GM06990 (cell line): ENCODE measurements at regions not wholly inside any gene's neighbourhood (a gene's known extent, or its start where the extent isn't known, plus 50 kb on each side); places are given as distances from the start of the nearest gene placed in this dataset.
"Not testable (repeated sequence)": the region's sequence is repeated elsewhere in the genome, so short reads cannot be mapped to it uniquely, and the experiment has no call there.

ENCODE experiments used
- DNase-seq: peaks from one replicate; pipeline ENCODE4 v3.0.0-alpha.2; 2011; ENCODE audit not compliant: insufficient read length; ENCODE audit errors: extremely low read depth
- H3K27me3 ChIP-seq: replicated peaks from 2 replicates; pipeline ENCODE4 v1.6.0; 2011; ENCODE audit warnings: low read length; ENCODE audit not compliant: control insufficient read depth, insufficient read depth
- H3K36me3 ChIP-seq: 2 replicates; pipeline ENCODE4 v1.5.1; 2011; ENCODE audit warnings: low read length; ENCODE audit not compliant: control insufficient read depth, insufficient read depth
- H3K4me3 ChIP-seq: replicated peaks from 2 replicates; pipeline ENCODE4 v1.5.1; 2011; ENCODE audit warnings: low read depth, mild to moderate bottlenecking, control low read depth, low read length
- TF ChIP-seq, protein P1 (sequence below): IDR thresholded peaks from 2 replicates; pipeline ENCODE4 v1.5.1; 2011; ENCODE audit warnings: low read length, control low read depth, mild to moderate bottlenecking, inconsistent platforms; ENCODE audit not compliant: insufficient read depth, poor library complexity, severe bottlenecking

DNA sequence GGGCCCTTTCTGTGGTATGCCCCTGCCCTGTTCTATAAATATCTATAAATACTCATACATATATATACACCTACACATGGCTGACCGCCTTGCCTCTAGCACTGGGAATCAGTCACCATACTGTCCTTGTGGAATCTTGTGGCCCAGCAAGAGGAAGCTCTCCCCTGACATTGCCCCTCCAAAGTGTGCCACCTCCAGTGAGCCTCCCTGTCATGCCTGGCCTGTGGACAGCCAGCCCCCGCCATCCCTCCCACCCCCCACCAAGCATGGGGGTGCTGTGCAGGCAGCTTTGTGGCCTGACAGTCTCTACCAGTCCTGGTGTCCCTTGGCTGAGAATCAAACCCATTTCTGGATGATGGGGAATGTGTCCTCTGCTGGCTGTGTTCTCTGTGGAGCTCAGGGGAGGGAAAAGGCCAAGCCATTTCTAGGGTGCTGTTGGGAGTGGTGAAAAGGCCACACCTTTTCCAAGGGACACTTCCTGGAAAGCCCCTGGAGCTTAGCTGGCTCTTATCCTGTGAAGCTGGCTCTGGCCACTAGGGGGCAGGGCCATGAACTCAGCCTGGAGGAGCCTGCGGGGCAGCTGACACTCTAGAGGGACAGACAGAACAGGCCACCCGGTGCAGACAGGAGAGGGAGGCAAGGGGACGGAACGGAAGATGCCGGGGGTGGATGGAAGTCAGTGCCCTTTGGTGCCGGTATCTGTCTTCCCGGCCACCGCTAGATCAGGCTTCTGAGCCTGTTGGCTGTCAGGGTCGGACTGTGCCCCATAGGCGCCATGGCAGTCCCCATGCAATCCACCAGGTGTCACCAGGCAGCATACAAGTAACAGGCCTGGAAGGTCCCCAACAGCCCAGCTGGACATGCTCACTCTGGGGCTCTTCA is 167.2 kb downstream of the TBC1D2B start:
- TF ChIP-seq, protein P1, sequence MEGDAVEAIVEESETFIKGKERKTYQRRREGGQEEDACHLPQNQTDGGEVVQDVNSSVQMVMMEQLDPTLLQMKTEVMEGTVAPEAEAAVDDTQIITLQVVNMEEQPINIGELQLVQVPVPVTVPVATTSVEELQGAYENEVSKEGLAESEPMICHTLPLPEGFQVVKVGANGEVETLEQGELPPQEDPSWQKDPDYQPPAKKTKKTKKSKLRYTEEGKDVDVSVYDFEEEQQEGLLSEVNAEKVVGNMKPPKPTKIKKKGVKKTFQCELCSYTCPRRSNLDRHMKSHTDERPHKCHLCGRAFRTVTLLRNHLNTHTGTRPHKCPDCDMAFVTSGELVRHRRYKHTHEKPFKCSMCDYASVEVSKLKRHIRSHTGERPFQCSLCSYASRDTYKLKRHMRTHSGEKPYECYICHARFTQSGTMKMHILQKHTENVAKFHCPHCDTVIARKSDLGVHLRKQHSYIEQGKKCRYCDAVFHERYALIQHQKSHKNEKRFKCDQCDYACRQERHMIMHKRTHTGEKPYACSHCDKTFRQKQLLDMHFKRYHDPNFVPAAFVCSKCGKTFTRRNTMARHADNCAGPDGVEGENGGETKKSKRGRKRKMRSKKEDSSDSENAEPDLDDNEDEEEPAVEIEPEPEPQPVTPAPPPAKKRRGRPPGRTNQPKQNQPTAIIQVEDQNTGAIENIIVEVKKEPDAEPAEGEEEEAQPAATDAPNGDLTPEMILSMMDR, result peak; percentile 83

GRCh38 chr15:77909182-77909940 is 168.2 kb downstream of the TBC1D2B start:
- Histone ChIP-seq H3K27me3 (no peaks in the 10 kb centered on the region), H3K36me3 (no peaks in the 10 kb centered on the region), H3K4me3 (no peak overlapping the region)
- DNase-seq, result no peak
- TF ChIP-seq, protein P1, result no peak

More for the DNA sequence above, 167.2 kb downstream of the TBC1D2B start:
- peak overlapping the region; percentile 48 for H3K4me3 ChIP-seq
- not testable (repeated sequence) for H3K36me3 ChIP-seq, H3K27me3 ChIP-seq
- peak; percentile 82 for DNase-seq

DNA sequence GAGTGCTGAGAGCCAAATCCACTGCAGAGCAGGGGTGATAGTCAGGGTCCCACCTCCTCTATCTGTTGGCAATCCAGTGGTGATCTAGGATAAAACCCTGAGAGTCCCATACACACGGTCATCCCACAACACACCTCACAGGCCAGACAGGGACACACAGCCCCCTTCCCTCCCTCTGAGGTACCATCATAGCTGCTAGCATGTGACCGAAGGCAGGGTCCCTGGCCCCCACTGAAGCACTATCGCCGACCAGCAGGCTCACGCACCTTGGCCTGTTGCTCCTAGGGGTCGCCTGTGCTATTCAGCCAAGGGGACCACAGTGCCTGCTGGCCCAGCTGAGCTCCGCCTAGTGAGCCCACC is 168.8 kb downstream of the TBC1D2B start:
- H3K27me3 ChIP-seq, H3K36me3 ChIP-seq, DNase-seq, H3K4me3 ChIP-seq: not testable (repeated sequence)

- no peaks in the 10 kb centered on the region for H3K36me3 ChIP-seq
- no peaks in the 10 kb centered on the region for H3K27me3 ChIP-seq
- H3K4me3 ChIP-seq, result no peak overlapping the region
- TF ChIP-seq, protein P1, result peak; percentile 83
- peak; percentile 44 for DNase-seq
Observed at GRCh38 chr15:77907824-77908751, 169.4 kb downstream of the TBC1D2B start.

- DNase-seq, H3K4me3 ChIP-seq, H3K27me3 ChIP-seq, H3K36me3 ChIP-seq: not testable (repeated sequence)
Observed at GRCh38 chr15:77906062-77906990, 171.2 kb downstream of the TBC1D2B start.
